AG08395 (cell line): ENCODE measurements at regions not wholly inside any gene's neighbourhood (a gene's known extent, or its start where the extent isn't known, plus 50 kb on each side); places are given as distances from the start of the nearest gene placed in this dataset.

Experiments used
- DNase-seq: peaks from one replicate; pipeline ENCODE4 v3.0.0; 2012; ENCODE audit warnings: mixed read lengths, low spot score

DNA sequence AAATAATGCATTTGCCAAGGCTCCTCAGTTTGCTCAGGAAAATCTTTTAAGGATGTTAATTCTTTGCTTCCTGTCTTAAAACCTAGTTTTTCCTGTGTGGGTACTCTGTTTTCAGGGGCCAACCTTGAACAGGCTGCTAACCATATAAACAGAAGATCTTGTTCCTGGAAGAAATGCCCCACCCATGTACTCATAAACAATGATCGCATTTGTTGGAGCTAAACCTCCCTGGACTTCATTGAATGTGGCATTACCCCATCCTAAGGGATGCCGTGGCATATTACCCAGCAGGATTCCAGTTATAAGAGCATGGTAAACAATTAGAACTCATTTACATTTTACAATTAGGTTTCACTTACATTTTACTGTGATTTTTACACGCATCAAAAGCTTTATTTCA, 436.0 kb downstream of the ZNF608 start:
- no peak for DNase-seq

- no peak for DNase-seq
Observed at GRCh38 chr5:124309241-124309980, 437.0 kb downstream of the ZNF608 start.

- DNase-seq: no peak
Observed at GRCh38 chr5:124303366-124303765, 443.1 kb downstream of the ZNF608 start.

GRCh38 chr5:124302533-124302932, 443.9 kb downstream of the ZNF608 start:
- DNase-seq: no peak

DNA sequence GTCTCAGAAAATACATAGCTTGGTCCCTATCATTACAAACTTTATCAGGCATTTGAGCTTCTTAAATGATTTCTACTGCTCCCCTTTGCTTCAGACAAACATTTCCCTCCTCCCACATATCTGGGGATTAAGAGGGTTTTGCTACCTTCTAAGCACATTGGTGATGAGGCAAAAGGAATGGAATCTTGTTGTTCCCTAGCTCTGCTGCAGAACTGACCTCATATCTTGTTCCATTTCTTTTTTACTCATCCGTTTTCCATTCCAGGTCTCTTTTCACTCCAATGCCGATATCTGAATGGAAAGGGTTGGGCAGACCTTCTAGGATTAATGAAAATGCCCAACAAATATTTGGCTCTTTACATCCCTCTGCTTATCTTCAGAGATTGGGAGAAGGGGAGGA, 444.6 kb downstream of the ZNF608 start:
- DNase-seq: peak; percentile 40

DNA sequence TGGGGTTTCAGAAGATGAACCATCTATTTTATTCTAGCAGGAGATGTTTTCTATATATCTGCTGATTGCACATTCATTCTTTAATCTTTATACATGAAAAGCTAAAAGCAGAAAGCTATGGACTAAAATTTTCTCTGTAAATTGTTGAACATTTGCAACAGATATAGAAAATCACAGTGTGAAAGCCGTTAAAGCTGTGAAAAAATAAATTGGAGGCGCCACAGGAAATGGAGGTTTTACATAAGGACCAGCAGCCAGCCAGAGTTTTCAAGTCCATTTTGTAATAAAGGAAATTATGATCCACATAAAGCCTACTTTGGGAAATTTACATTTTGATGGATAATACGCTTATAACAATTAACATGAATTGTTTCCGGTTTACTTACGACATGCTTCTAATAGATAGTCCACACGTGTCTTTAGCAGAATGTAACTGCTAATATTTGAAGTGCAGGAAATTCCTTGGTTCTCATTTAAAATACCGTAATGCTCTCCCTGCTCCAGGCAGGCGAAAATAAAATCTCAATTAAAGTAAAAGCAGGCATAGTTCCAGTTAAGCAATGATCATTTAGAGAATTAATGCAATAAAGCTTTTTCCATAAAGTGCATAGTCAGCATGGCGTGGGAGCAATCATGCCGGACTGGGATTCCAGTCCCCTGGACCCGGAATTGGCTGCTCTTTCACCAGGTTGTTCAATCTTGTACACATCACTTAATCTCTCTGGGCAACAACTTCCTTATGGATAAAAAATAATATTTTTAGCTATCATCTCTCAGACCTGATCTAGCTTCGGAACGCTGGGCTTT, 445.4 kb downstream of the ZNF608 start:
- no peak for DNase-seq

DNA sequence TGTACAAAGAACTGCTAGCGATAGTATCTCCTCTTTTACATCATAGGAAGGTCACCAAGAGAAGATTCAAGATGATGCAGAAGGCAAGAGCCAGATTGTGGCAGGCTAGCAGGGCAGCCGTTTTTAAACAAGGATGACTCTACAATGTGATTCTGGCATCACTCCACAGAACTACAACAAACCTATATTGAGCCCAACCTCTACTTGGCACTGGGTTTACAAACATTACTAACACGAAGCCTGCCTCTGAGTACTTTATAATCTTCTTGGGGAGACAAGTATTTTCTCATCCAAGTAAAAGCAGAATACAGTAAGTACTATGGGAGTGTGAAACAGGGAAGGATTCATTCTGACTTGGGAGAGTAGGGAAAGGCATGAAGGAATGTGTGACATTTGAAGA, 448.6 kb downstream of the ZNF608 start:
- no peak for DNase-seq

- no peak for DNase-seq
Observed at GRCh38 chr5:124292322-124292855, 454.1 kb downstream of the ZNF608 start.

DNA sequence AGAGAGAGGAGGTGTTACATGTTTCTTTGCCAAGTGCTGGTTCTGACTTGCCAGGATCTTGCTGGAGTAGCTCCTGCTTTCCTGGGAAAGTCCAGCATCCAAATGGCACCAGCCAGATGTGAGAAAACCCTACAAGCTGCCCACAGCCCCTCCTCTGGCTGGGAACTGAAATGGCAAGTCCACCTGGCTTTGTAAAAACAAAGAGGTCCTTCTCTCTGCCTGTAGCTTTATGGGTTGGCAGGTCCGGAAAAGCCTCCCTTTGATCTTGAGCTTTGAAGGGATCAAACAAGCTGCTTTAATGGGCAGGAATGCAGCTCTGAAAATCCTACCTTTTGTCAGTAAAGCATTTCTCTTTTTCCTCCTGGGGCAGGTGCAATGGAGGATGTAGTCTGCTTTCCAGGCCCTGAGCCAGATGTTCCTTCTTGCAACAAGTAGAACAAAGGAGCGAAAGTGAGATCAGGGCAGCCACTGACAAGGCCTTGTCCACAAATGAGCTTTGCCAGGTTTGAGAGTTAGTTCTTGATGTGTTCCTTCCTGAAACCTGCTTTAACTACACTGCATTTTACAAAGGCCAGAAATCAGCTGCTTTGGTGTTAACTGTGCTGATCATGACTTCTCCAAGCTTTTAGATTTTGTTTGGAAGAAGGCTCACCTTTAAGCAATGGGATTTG, 456.7 kb downstream of the ZNF608 start:
- no peak for DNase-seq

DNA sequence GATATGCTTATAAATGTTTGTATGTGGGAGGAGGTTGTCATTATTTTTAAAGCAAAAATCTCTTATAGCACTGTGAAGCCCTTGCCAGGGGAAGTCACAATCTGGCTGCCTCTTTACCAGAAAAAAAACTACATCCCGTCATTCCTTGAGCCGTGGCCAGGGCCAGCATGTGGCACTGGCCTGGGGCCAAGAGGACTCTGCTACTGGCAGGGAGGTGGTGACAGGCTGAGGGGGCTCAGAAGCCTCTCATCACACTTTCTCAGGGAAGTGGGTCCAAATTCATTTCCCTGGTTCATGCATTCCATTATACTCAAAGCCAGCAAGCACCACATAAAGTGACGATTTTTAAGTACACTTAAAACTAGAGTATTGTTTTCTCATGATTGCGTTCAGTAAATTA, 457.3 kb downstream of the ZNF608 start:
- DNase-seq: no peak

DNA sequence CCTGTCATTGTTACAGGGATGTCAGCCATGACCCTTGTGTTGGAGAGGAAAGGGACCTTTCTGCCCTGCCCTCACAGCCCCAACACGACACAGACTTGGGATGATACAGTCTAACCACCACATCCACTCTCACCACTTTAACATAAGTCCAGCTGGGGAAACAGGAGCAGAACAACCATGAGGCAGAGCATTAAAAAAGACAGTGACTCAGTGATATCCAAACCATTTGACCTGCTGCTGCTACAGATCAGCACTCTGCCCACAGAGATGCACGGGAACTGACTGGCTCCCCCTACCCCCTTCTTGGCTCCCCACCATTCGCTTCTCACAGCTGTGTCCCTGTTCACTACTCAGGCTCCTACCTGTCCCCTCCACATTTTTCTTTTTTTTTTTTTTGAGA, 458.6 kb downstream of the ZNF608 start:
- no peak for DNase-seq

GRCh38 chr5:124285733-124286132, 460.7 kb downstream of the ZNF608 start:
- DNase-seq: no peak

DNA sequence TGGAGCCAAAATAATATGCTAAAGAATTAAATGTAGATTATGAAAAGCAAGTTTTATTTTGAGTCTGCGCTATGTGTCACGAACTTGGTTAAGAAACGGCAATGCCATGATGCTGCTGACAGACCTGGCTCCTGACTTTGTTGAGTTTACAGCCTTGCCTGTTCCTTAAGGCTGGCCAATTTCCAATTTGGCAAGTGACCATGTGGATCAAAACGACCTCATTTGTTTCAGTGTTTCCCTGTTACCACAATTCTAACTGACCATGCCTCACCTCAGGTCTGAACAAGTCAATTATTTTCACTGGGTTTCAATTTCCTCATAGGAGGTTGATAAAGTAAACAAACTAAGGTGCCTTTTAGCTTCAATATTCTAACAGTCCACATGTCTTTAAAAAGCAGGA, 461.4 kb downstream of the ZNF608 start:
- DNase-seq: no peak

DNA sequence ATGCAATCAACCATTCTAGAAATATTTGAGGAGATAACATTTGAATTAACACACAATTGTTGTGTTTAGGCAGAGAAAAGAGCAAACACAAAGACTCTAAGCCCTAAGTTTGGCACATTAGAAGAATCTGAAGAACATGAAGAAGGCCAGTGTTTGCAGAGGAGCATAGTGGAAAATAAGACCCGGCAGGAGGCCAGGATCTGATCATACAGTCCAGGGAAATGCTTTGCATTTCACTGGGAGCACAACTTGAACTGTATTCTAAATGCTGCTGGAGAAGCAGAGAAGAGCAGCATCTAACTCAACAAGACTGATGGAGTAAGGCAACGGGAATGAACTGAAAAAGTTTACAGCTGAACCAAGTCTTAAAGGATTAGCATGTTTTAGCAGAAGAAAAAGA, 463.4 kb downstream of the ZNF608 start:
- DNase-seq: no peak

DNA sequence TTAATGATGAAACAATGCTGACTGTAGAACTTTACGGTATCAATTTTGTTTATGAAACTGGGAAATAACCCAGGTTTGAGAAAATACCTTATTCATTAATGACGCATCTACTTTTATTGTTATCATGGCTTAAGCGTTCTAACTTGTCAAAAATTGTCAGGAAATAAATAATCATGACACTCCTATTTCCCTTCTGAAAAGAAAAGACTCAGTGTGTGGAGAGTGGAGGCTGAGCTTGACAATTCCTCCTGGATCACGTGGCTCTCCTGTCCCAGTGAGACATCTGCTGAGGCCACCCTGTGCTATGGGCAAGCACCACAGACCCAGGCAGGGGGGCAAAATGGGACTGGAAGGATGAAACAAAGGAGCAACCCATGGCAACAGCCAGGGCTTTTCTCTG, 466.4 kb downstream of the ZNF608 start:
- no peak for DNase-seq

DNA sequence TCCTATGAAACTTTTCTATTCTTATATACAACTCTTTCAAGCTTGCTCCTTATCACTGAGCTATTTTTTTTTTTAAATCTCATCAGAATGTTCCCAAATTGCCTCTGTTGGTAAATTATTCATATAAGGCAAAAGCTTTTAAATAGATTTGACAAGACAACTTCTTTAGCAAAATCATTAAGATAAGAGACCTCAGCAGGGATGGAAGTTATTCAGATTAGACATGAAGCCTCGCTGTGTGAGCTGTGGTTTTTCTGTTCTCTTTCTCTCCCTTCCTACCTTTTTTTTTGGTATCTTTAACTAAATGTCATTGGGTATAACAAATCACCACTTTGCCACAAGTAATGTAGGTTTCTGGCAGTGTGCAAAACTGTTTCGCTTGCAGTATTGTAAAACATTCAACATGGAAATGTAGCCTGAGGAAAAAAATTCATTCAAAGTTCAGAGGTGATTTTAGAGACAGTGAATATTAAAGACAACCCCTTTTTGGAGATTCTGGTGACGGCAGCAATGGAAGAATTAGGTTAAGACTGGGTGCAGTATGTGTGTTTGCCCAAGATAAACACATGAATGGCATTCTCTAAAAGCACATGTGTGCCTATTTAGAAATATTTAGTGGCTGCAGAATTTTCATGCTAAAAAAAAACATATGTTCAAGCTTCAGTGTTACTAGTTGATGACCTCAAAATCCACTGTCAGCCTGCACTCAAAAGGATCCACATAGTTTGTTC, 467.1 kb downstream of the ZNF608 start:
- DNase-seq: no peak

- DNase-seq: no peak
Observed at GRCh38 chr5:124278636-124279035, 467.8 kb downstream of the ZNF608 start.

DNA sequence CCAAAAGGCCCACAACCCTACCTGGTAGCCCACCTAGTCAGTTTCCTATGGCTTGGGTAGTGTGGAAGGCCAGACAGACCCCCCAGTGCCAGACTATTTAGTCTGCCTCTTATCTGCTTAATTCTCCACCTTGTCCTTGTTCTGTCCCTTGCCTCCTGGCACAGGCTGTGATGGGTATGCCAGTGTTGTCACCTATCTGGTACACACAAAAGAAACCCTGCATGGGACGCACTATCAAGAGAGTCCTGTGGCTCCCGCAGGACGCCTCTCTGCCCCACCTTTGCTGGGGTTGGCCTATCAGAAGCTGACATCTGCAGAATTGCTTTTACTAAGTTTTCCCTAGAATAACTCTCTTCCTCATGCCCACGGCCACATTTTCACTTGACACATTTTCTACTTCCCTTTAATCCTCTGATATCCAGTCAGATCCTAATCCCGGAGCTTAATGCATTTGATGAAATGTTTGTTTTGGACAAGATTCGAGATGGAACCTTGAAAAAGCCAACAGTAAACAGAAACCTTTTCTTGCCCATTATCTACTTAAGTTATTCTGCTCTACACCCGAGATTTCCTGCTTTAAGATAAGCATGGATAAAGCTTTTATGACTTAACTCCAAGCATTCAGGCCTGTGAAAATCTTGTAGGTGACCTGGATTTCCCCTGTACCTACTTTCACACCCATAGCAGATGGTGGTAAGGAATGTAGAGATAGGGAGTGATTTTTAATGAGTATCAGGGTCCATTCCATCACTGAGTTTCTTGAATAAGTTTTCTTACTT, 468.5 kb downstream of the ZNF608 start:
- DNase-seq: no peak

- no peak for DNase-seq
Observed at GRCh38 chr5:124276166-124276565, 470.3 kb downstream of the ZNF608 start.

- DNase-seq: no peak
Observed at GRCh38 chr5:124274949-124275348, 471.5 kb downstream of the ZNF608 start.

- DNase-seq: no peak
Observed at GRCh38 chr5:124264499-124264898, 481.9 kb downstream of the ZNF608 start.
